HCT116 (cell line): ENCODE measurements at regions not wholly inside any gene's neighbourhood (a gene's known extent, or its start where the extent isn't known, plus 50 kb on each side); places are given as distances from the start of the nearest gene placed in this dataset.

Experiments
- EGR1 ChIP-seq: IDR thresholded peaks from 2 replicates; pipeline ENCODE4 v1.6.1; 2012; ENCODE audit warnings: low read depth
- EZH2 ChIP-seq: fragments of 200-600 bp; sonication (generic); IDR thresholded peaks from 2 replicates; pipeline ENCODE4 v1.6.1; 2017; ENCODE audit warnings: antibody characterized with exemption, mixed run types
- EZH2phosphoT487 ChIP-seq: fragments of 200-600 bp; IDR thresholded peaks from 2 replicates; pipeline ENCODE4 v1.6.1; 2018; ENCODE audit warnings: antibody characterized with exemption, borderline replicate concordance
- JUND ChIP-seq: IDR thresholded peaks from 2 replicates; pipeline ENCODE4 v1.6.1; 2012
- POLR2A ChIP-seq: IDR thresholded peaks from 2 replicates; pipeline ENCODE4 v1.7.0; 2011; ENCODE audit warnings: borderline replicate concordance; ENCODE audit not compliant: insufficient read depth, insufficient read length; ENCODE audit errors: extremely low read depth
- SP1 ChIP-seq: IDR thresholded peaks from 2 replicates; pipeline ENCODE4 v1.6.1; 2012; ENCODE audit warnings: low read depth
- TCF7L2 ChIP-seq: IDR thresholded peaks from 2 replicates; pipeline ENCODE4 v1.7.0; 2011; ENCODE audit warnings: borderline replicate concordance, inconsistent platforms; ENCODE audit not compliant: insufficient read depth, insufficient read length; ENCODE audit errors: extremely low read depth
- ZNF274 ChIP-seq: fragments of 200-500 bp; sonication (Bioruptor generic); IDR thresholded peaks from 2 replicates; pipeline ENCODE4 v1.6.1; 2014; ENCODE audit warnings: mild to moderate bottlenecking, low read depth, low read length, inconsistent platforms
- TF ChIP-seq, protein P1 (sequence below), 3 experiments: fragments of 200-600 bp in 1 of 3; sonication (generic) in 1 of 3; IDR thresholded peaks in 2 of 3; conservative IDR thresholded peaks in 1 of 3; 2 replicates each; pipeline ENCODE4 v1.5.1; 2012 to 2017; ENCODE audit warnings: low read depth in 2 of 3, low read length in 2 of 3, antibody characterized with exemption in 1 of 3, borderline replicate concordance in 1 of 3, control low read depth in 1 of 3, mild to moderate bottlenecking in 1 of 3, mixed read lengths in 1 of 3, mixed run types in 1 of 3, moderate library complexity in 1 of 3; ENCODE audit not compliant: insufficient read depth in 1 of 3
- TF ChIP-seq, protein P2 (sequence below): IDR thresholded peaks from 2 replicates; pipeline ENCODE4 v1.6.1; 2012; ENCODE audit warnings: low read depth

DNA sequence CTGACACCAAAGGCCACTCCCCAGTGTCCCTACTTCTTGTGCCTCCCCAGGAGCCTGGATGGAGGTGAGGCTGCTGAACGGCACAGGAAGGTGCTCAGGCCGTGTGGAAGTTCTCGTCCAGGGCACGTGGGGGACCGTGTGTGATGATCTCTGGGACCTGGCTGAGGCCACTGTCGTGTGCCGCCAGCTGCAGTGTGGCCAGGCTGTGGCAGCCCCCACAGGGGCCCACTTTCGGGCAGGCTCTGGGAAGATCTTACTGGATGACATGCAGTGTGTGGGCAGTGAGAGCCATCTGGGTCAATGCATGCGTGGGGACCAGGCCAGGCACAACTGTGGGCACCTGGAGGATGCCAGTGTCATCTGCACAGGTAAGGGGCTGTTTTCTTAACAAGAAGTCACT, 57.0 kb upstream of the C10orf120 start:
- TF ChIP-seq ZNF274 (no peak), EZH2 (no peak), EGR1 (no peak), POLR2A (no peak), SP1 (no peak), JUND (no peak), EZH2phosphoT487 (no peak), TCF7L2 (no peak)
- TF ChIP-seq, protein P1, sequence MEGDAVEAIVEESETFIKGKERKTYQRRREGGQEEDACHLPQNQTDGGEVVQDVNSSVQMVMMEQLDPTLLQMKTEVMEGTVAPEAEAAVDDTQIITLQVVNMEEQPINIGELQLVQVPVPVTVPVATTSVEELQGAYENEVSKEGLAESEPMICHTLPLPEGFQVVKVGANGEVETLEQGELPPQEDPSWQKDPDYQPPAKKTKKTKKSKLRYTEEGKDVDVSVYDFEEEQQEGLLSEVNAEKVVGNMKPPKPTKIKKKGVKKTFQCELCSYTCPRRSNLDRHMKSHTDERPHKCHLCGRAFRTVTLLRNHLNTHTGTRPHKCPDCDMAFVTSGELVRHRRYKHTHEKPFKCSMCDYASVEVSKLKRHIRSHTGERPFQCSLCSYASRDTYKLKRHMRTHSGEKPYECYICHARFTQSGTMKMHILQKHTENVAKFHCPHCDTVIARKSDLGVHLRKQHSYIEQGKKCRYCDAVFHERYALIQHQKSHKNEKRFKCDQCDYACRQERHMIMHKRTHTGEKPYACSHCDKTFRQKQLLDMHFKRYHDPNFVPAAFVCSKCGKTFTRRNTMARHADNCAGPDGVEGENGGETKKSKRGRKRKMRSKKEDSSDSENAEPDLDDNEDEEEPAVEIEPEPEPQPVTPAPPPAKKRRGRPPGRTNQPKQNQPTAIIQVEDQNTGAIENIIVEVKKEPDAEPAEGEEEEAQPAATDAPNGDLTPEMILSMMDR (IDR thresholded peaks at IDR 0.05 in 2 of 3, conservative IDR thresholded peaks at IDR 0.05 in 1 of 3; ENCODE audit: borderline replicate concordance in 1 of 3, insufficient read depth in 1 of 3, low read depth in 2 of 3, low read length in 2 of 3) = no peak
- TF ChIP-seq, protein P2, sequence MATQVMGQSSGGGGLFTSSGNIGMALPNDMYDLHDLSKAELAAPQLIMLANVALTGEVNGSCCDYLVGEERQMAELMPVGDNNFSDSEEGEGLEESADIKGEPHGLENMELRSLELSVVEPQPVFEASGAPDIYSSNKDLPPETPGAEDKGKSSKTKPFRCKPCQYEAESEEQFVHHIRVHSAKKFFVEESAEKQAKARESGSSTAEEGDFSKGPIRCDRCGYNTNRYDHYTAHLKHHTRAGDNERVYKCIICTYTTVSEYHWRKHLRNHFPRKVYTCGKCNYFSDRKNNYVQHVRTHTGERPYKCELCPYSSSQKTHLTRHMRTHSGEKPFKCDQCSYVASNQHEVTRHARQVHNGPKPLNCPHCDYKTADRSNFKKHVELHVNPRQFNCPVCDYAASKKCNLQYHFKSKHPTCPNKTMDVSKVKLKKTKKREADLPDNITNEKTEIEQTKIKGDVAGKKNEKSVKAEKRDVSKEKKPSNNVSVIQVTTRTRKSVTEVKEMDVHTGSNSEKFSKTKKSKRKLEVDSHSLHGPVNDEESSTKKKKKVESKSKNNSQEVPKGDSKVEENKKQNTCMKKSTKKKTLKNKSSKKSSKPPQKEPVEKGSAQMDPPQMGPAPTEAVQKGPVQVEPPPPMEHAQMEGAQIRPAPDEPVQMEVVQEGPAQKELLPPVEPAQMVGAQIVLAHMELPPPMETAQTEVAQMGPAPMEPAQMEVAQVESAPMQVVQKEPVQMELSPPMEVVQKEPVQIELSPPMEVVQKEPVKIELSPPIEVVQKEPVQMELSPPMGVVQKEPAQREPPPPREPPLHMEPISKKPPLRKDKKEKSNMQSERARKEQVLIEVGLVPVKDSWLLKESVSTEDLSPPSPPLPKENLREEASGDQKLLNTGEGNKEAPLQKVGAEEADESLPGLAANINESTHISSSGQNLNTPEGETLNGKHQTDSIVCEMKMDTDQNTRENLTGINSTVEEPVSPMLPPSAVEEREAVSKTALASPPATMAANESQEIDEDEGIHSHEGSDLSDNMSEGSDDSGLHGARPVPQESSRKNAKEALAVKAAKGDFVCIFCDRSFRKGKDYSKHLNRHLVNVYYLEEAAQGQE = no peak
